ENCODE measurements at regions not wholly inside any gene's neighbourhood (a gene's known extent, or its start where the extent isn't known, plus 50 kb on each side); places are given as distances from the start of the nearest gene placed in this dataset.

- Mint-ChIP-seq H3K36me3 (peaks cover 7 to 8% of the 10 kb centered on the region in 2 donors), H3K9me3 (peaks cover 23 to 29% of the 10 kb centered on the region in 2 donors), H3K27ac (no peak overlapping the region)
- no peak for ATAC-seq
- no peak for DNase-seq (ENCODE audit: low spot score in 2 of 2)
These were observed 178.3 kb downstream of the SNX19 start for GRCh38 chr11:130737866-130738431.

- Mint-ChIP-seq H3K27ac (no peak overlapping the region), H3K36me3 (peaks cover 7 to 8% of the 10 kb centered on the region in 2 donors), H3K9me3 (peaks cover 23 to 29% of the 10 kb centered on the region in 2 donors)
- no peak for DNase-seq (ENCODE audit: low spot score in 2 of 2)
- no peak for ATAC-seq
These were observed 177.7 kb downstream of the SNX19 start for GRCh38 chr11:130738611-130739010.

- Mint-ChIP-seq H3K36me3 (peaks cover 7 to 8% of the 10 kb centered on the region in 2 donors), H3K9me3 (peaks cover 12 to 20% of the 10 kb centered on the region in 2 donors), H3K27ac (no peak overlapping the region)
- ATAC-seq = no peak
- no peak for DNase-seq (ENCODE audit: low spot score in 2 of 2)
These were observed 175.5 kb downstream of the SNX19 start for GRCh38 chr11:130740819-130741218.

- DNase-seq (ENCODE audit: low spot score in 2 of 2) (no peak), ATAC-seq (no peak)
- Mint-ChIP-seq H3K36me3 (peaks cover 7 to 8% of the 10 kb centered on the region in 2 donors), H3K27ac (no peak overlapping the region), H3K9me3 (peaks cover 7 to 15% of the 10 kb centered on the region in 2 donors)
These were observed 171.5 kb downstream of the SNX19 start for GRCh38 chr11:130744794-130745193.

GRCh38 chr11:130749216-130749615 is 167.1 kb downstream of the SNX19 start:
- ATAC-seq (no peak), DNase-seq (ENCODE audit: low spot score in 2 of 2) (no peak)
- H3K36me3 Mint-ChIP-seq = no peaks in the 10 kb centered on the region
- H3K9me3 Mint-ChIP-seq = no peaks in the 10 kb centered on the region
- no peak overlapping the region for H3K27ac Mint-ChIP-seq

- H3K36me3 Mint-ChIP-seq = no peaks in the 10 kb centered on the region
- DNase-seq (ENCODE audit: low spot score in 2 of 2) = no peak
- H3K9me3 Mint-ChIP-seq = no peaks in the 10 kb centered on the region
- no peak for ATAC-seq
- H3K27ac Mint-ChIP-seq = no peak overlapping the region
These were observed 155.7 kb downstream of the SNX19 start for GRCh38 chr11:130760515-130761125.

GRCh38 chr11:130761560-130762220 is 154.6 kb downstream of the SNX19 start:
- Mint-ChIP-seq H3K36me3 (no peaks in the 10 kb centered on the region), H3K27ac (no peak overlapping the region), H3K9me3 (no peaks in the 10 kb centered on the region)
- no peak for DNase-seq (ENCODE audit: low spot score in 2 of 2)
- no peak for ATAC-seq

- no peaks in the 10 kb centered on the region for H3K36me3 Mint-ChIP-seq
- H3K27ac Mint-ChIP-seq = no peak overlapping the region
- DNase-seq (ENCODE audit: low spot score in 2 of 2) (no peak), ATAC-seq (no peak)
- H3K9me3 Mint-ChIP-seq = no peaks in the 10 kb centered on the region
These were observed 153.6 kb downstream of the SNX19 start for GRCh38 chr11:130762638-130763037.

GRCh38 chr11:130763087-130763980 is 152.9 kb downstream of the SNX19 start:
- H3K27ac Mint-ChIP-seq = no peak overlapping the region
- DNase-seq (ENCODE audit: low spot score in 2 of 2) (no peak), ATAC-seq (no peak)
- no peaks in the 10 kb centered on the region for H3K36me3 Mint-ChIP-seq
- no peaks in the 10 kb centered on the region for H3K9me3 Mint-ChIP-seq

- no peak for DNase-seq (ENCODE audit: low spot score in 2 of 2)
- no peak for ATAC-seq
- Mint-ChIP-seq H3K27ac (no peak overlapping the region), H3K36me3 (no peaks in the 10 kb centered on the region), H3K9me3 (no peaks in the 10 kb centered on the region)
These were observed 150.9 kb downstream of the SNX19 start for GRCh38 chr11:130765406-130765805.

GRCh38 chr11:130765951-130766649 is 150.2 kb downstream of the SNX19 start:
- Mint-ChIP-seq H3K9me3 (no peaks in the 10 kb centered on the region), H3K27ac (no peak overlapping the region), H3K36me3 (no peaks in the 10 kb centered on the region)
- DNase-seq (ENCODE audit: low spot score in 2 of 2) (no peak), ATAC-seq (no peak)

- no peak overlapping the region for H3K27ac Mint-ChIP-seq
- DNase-seq (ENCODE audit: low spot score in 2 of 2) (no peak), ATAC-seq (no peak)
- no peaks in the 10 kb centered on the region for H3K36me3 Mint-ChIP-seq
- H3K9me3 Mint-ChIP-seq = no peaks in the 10 kb centered on the region
These were observed 149.4 kb downstream of the SNX19 start for GRCh38 chr11:130766650-130767565.

GRCh38 chr11:130769782-130770535 is 146.3 kb downstream of the SNX19 start:
- Mint-ChIP-seq H3K9me3 (no peaks in the 10 kb centered on the region), H3K27ac (no peak overlapping the region), H3K36me3 (no peaks in the 10 kb centered on the region)
- no peak for ATAC-seq
- no peak for DNase-seq (ENCODE audit: low spot score in 2 of 2)

- Mint-ChIP-seq H3K27ac (no peak overlapping the region), H3K36me3 (no peaks in the 10 kb centered on the region), H3K9me3 (no peaks in the 10 kb centered on the region)
- ATAC-seq (no peak), DNase-seq (ENCODE audit: low spot score in 2 of 2) (no peak)
These were observed 144.6 kb downstream of the SNX19 start for GRCh38 chr11:130771708-130772107.
